GM21423 (cell line): ENCODE measurements at regions not wholly inside any gene's neighbourhood (a gene's known extent, or its start where the extent isn't known, plus 50 kb on each side); places are given as distances from the start of the nearest gene placed in this dataset.

Source experiments
- ATAC-seq: cut with Tn5 transposase; IDR thresholded peaks from one replicate; pipeline ENCODE4 v1.9.1; 2021; ENCODE audit warnings: mild to moderate bottlenecking, moderate library complexity; ENCODE audit not compliant: unreplicated experiment

- ATAC-seq, result no peak
These were observed 263.2 kb upstream of the ZP4 start for GRCh38 chr1:238153939-238154338.

GRCh38 chr1:238153253-238153652 lies 262.5 kb upstream of the ZP4 start:
- no peak for ATAC-seq

- no peak for ATAC-seq
These were observed 261.4 kb upstream of the ZP4 start for GRCh38 chr1:238152119-238152518.

GRCh38 chr1:238143038-238143437 lies 252.3 kb upstream of the ZP4 start:
- no peak for ATAC-seq

GRCh38 chr1:238141353-238141752 lies 250.6 kb upstream of the ZP4 start:
- no peak for ATAC-seq

GRCh38 chr1:238139713-238140112 lies 249.0 kb upstream of the ZP4 start:
- ATAC-seq, result no peak

GRCh38 chr1:238138059-238138626 lies 247.4 kb upstream of the ZP4 start:
- no peak for ATAC-seq

GRCh38 chr1:238135708-238136664 lies 245.3 kb upstream of the ZP4 start:
- ATAC-seq, result no peak

GRCh38 chr1:238129677-238130076 lies 239.0 kb upstream of the ZP4 start:
- no peak for ATAC-seq

GRCh38 chr1:238123201-238123600 lies 232.5 kb upstream of the ZP4 start:
- ATAC-seq, result no peak

- no peak for ATAC-seq
These were observed 229.1 kb upstream of the ZP4 start for GRCh38 chr1:238119861-238120260.

GRCh38 chr1:238119060-238119459 lies 228.3 kb upstream of the ZP4 start:
- no peak for ATAC-seq

- no peak for ATAC-seq
These were observed 225.1 kb upstream of the ZP4 start for GRCh38 chr1:238115852-238116251.

- no peak for ATAC-seq
These were observed 222.4 kb upstream of the ZP4 start for GRCh38 chr1:238112952-238113621.

- no peak for ATAC-seq
These were observed 220.8 kb upstream of the ZP4 start for GRCh38 chr1:238111516-238111915.

- no peak for ATAC-seq
These were observed 220.4 kb upstream of the ZP4 start for GRCh38 chr1:238111081-238111480.

GRCh38 chr1:238108417-238108816 lies 217.7 kb upstream of the ZP4 start:
- no peak for ATAC-seq

- ATAC-seq, result no peak
These were observed 216.6 kb upstream of the ZP4 start for GRCh38 chr1:238107322-238107721.

GRCh38 chr1:238104752-238105151 lies 214.0 kb upstream of the ZP4 start:
- no peak for ATAC-seq

GRCh38 chr1:238101923-238102322 lies 211.2 kb upstream of the ZP4 start:
- no peak for ATAC-seq

GRCh38 chr1:238099871-238100270 lies 209.1 kb upstream of the ZP4 start:
- ATAC-seq, result no peak

- no peak for ATAC-seq
These were observed 198.9 kb upstream of the ZP4 start for GRCh38 chr1:238089615-238090014.
